AG04449 (cell line): ENCODE measurements at regions not wholly inside any gene's neighbourhood (a gene's known extent, or its start where the extent isn't known, plus 50 kb on each side); places are given as distances from the start of the nearest gene placed in this dataset.

ENCODE experiments used
- CTCF ChIA-PET: fragments of 350-600 bp; formaldehyde crosslinking; extraction: SDS; loops from one replicate; lab custom pipeline; 2021; ENCODE audit warnings: antibody characterized with exemption; lab: Yijun Ruan, JAX
- POLR2A ChIA-PET: fragments of 400-600, 350-600 bp; formaldehyde crosslinking; extraction: SDS; loops from one replicate; lab custom pipeline; 2020; ENCODE audit warnings: antibody characterized with exemption, inconsistent platforms; lab: Yijun Ruan, JAX
- DNase-seq: peaks from one replicate; pipeline ENCODE4 v3.0.0-alpha.2; 2010; ENCODE audit warnings: low read depth, low spot score
- H3K4me3 ChIP-seq: 2 replicates; pipeline ENCODE4 v1.5.1; 2011; ENCODE audit warnings: low read depth, mild to moderate bottlenecking, control low read depth, low read length
- TF ChIP-seq, protein P1 (sequence below): IDR thresholded peaks from one replicate; pipeline ENCODE4 v1.5.1; 2011; ENCODE audit warnings: mild to moderate bottlenecking, moderate library complexity, low read length, control low read depth, inconsistent platforms; ENCODE audit not compliant: insufficient read depth; ENCODE audit errors: missing control alignments

DNA sequence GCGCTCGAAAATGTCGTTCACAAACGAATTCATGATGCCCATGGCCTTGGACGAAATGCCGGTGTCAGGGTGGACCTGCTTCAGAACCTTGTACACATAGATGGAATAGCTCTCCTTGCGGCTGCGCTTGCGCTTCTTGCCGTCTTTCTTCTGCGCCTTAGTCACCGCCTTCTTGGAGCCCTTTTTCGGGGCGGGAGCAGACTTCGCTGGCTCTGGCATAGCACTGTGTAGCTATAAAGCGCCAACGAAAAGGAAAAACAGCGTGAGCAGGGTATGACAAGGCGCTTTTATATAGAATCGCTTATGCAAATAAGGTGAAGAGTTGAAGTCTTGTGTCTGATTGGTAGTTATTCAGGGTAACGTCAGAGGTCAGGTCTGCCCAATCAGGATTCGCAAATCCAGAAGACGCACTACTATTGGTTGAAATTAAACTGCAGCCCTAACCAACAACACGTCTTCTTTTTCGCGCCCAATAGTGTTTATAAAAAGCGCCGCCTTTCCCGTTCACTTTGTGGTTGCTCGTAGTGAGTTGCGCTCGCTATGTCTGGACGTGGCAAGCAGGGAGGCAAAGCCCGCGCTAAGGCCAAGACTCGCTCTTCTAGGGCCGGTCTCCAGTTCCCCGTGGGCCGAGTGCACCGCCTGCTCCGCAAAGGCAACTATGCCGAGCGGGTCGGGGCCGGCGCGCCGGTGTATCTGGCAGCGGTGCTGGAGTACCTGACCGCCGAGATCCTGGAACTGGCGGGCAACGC lies 114.8 kb upstream of the PRSS16 start:
- ChIA-PET POLR2A (interaction anchor here (0.6 to 5.9 kb wide), 28 partner anchors 13 to 1115 kb away, joined by 3 to 152 read pairs (median 4); a partner anchor contains a TSS), CTCF (interaction anchor here (0.9 to 8.1 kb wide), 4 partner anchors 27 to 762 kb away, joined by 3 to 50 read pairs (median 8); no protein-coding TSS in a partner anchor)
- TF ChIP-seq, protein P1, sequence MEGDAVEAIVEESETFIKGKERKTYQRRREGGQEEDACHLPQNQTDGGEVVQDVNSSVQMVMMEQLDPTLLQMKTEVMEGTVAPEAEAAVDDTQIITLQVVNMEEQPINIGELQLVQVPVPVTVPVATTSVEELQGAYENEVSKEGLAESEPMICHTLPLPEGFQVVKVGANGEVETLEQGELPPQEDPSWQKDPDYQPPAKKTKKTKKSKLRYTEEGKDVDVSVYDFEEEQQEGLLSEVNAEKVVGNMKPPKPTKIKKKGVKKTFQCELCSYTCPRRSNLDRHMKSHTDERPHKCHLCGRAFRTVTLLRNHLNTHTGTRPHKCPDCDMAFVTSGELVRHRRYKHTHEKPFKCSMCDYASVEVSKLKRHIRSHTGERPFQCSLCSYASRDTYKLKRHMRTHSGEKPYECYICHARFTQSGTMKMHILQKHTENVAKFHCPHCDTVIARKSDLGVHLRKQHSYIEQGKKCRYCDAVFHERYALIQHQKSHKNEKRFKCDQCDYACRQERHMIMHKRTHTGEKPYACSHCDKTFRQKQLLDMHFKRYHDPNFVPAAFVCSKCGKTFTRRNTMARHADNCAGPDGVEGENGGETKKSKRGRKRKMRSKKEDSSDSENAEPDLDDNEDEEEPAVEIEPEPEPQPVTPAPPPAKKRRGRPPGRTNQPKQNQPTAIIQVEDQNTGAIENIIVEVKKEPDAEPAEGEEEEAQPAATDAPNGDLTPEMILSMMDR = no peak
- peak; percentile 100 for DNase-seq
- peak overlapping the region; percentile 65 for H3K4me3 ChIP-seq

DNA sequence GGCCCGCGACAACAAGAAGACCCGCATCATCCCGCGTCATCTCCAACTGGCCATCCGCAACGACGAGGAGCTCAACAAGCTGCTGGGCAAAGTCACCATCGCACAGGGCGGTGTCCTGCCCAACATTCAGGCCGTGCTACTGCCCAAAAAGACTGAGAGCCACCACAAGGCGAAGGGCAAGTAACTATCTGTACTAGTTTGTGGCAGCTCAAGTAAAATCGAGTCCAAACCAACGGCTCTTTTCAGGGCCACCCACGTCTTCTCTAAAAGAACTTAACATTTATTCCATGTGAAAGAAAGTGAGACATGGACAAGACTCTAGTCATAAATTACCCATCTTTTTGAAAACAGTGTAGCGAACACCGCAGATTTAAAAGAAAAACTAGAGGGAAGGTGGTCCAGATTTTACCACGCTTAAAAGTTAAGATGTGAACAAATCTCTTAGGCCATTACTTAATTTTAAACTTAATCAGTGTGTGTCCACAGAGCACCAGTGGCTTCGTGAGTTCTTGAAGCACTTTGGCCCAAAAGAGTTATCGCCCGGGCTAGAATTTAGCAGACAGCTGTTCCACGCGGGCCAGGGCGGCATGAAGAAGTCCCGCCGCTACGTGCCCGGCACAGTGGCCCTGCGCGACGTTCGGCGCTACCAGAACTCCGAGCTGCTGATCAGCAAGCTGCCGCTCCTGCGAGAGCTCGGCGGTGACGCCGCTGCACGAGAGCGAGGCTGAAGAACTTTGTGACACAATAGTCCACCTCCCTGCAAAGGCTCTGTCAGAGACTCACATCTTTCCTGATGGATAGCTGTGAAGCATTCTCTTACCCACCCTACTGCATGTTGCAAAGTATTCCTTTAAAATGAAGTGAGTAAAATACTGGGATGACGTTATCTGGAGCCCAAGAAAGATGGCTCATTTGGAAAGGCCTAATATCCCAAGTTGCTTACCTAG lies 113.9 kb upstream of the PRSS16 start:
- POLR2A ChIA-PET = interaction anchor here (0.6 to 5.9 kb wide), 18 partner anchors 13 to 1114 kb away, joined by 3 to 152 read pairs (median 4); a partner anchor contains a TSS
- CTCF ChIA-PET = interaction anchor here (0.9 to 8.1 kb wide), 4 partner anchors 11 to 761 kb away, joined by 3 to 50 read pairs (median 5); no protein-coding TSS in a partner anchor
- no peak for DNase-seq
- TF ChIP-seq, protein P1 = no peak
- peak overlapping the region; percentile 65 for H3K4me3 ChIP-seq

DNA sequence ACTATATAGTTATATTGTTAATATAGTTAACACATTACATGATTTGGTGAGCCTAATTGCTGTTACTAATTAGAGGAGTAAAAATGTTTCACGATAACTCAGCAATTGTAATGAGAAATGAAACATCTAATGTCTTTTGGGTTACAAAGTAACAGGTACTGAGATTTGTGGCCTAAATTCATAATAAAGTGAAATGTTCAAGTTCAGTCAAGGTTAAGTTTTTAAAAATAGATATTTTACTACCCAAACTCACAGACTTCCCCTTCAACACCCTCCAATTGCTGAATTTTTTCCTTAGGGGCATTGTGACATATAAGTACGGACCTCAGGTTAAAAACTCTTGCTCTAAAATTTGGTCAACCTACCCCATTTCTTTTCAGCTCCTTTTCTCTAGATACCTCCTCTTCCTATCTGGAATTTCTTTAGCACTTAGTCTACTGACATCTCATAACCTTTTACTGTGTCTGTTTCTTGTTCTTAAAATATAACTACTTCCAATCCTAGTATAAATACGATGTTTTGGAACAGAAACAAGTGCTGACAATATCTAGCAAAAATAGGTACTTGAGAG lies 112.3 kb upstream of the PRSS16 start:
- POLR2A ChIA-PET = interaction anchor here (5.9 kb wide), 1 partner anchor 11 kb away, joined by 152 read pairs; a partner anchor contains a TSS
- TF ChIP-seq, protein P1 = no peak
- no peak overlapping the region for H3K4me3 ChIP-seq
- DNase-seq = no peak
- CTCF ChIA-PET = interaction anchor here (2.2 kb wide), 1 partner anchor 10 kb away, joined by 7 read pairs; no protein-coding TSS in a partner anchor

DNA sequence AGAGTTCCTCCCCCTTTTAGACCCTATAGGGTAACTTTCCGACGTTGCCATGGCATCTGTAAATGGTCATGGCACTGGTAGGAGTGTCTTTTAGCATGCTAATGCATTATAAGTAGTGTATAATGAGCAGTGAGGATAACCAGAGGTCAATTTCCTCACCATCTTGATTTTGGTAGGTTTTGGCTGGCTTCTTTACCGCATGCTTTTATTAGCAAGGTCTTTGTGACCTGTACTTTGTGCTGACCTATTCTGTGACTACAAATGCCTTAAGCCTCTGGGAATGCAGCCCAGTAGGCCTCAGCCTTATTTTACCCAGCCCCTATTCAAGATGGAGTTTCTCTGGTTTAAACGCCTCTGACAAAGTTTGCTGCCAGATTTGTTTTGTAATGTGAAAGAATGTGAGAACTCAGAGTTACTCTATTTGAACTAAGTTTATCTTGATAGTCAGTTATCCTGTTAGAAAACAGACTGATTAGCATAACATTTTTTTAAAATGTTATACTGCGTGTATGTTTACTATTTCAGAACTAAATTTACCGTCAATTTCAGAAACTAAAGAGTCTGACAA lies 111.3 kb upstream of the PRSS16 start:
- H3K4me3 ChIP-seq = no peak overlapping the region
- ChIA-PET POLR2A (no interaction called here), CTCF (interaction anchor here (1.7 kb wide), 1 partner anchor 24 kb away, joined by 6 read pairs; no protein-coding TSS in a partner anchor)
- no peak for DNase-seq
- TF ChIP-seq, protein P1 = no peak

DNA sequence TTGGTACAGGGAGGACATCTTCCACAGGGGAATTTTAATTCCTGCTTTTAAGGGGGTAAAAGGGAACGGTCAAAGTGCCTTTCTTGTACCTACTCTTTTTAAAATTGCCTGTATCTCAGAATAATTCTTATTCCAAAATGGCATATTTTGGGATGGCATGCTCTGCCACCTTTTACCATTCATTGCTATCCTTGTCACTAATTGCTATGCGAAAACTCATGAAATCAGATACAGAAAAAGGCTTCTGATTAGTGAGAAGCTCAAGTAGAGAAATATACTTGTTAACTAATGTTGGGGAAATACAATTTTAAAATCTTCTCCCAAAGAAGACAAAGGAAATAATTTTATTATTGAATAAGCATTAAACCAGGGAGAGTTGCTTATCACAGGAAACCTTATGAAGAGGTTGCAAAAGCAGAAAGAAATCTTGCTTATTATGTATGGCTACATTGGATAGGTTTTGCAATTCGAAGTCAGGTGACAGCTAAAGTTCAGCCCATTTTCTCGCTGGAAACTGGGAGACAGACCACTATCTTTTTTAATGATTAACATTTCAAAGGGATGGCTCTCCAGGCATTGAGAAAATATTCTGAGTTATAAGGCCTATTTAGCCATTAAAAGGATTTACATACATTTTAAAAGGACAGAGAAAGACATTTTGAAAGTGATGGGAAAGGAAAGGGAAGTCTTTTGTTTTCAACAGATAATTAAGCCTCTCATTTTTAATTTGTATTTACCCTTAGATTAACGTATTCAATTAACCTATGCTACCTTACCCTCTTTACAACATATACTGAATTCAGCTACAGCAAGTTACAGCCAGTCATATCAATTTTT lies 110.3 kb upstream of the PRSS16 start:
- ChIA-PET CTCF (interaction anchor here (1.7 kb wide), 1 partner anchor 23 kb away, joined by 6 read pairs; no protein-coding TSS in a partner anchor), POLR2A (no interaction called here)
- no peak overlapping the region for H3K4me3 ChIP-seq
- DNase-seq = no peak
- TF ChIP-seq, protein P1 = no peak
